GM19463 (cell line): ENCODE measurements at regions not wholly inside any gene's neighbourhood (a gene's known extent, or its start where the extent isn't known, plus 50 kb on each side); places are given as distances from the start of the nearest gene placed in this dataset.
"Not testable (repeated sequence)": the region's sequence is repeated elsewhere in the genome, so short reads cannot be mapped to it uniquely, and the experiment has no call there.

Experiments used
- ATAC-seq: cut with Tn5 transposase; IDR thresholded peaks from one replicate; pipeline ENCODE4 v1.9.1; 2021; ENCODE audit warnings: mild to moderate bottlenecking, moderate library complexity; ENCODE audit not compliant: unreplicated experiment

GRCh38 chr12:124707316-124707715 lies 139.9 kb upstream of the NCOR2 start:
- ATAC-seq: no peak

- ATAC-seq: no peak
Observed at GRCh38 chr12:124706363-124706762, 139.0 kb upstream of the NCOR2 start.

- no peak for ATAC-seq
Observed at GRCh38 chr12:124705545-124706138, 138.2 kb upstream of the NCOR2 start.

GRCh38 chr12:124704619-124705018 lies 137.2 kb upstream of the NCOR2 start:
- no peak for ATAC-seq

GRCh38 chr12:124703856-124704255 lies 136.4 kb upstream of the NCOR2 start:
- no peak for ATAC-seq

- no peak for ATAC-seq
Observed at GRCh38 chr12:124702736-124703135, 135.3 kb upstream of the NCOR2 start.

- ATAC-seq: no peak
Observed at GRCh38 chr12:124700810-124701592, 133.6 kb upstream of the NCOR2 start.

GRCh38 chr12:124699909-124700308 lies 132.5 kb upstream of the NCOR2 start:
- ATAC-seq: no peak

- no peak for ATAC-seq
Observed at GRCh38 chr12:124698998-124699305, 131.5 kb upstream of the NCOR2 start.

GRCh38 chr12:124698211-124698997 lies 131.0 kb upstream of the NCOR2 start:
- no peak for ATAC-seq

GRCh38 chr12:124697722-124698121 lies 130.3 kb upstream of the NCOR2 start:
- ATAC-seq: not testable (repeated sequence)

- no peak for ATAC-seq
Observed at GRCh38 chr12:124696693-124697476, 129.5 kb upstream of the NCOR2 start.

- ATAC-seq: no peak
Observed at GRCh38 chr12:124695861-124696260, 128.4 kb upstream of the NCOR2 start.

GRCh38 chr12:124694846-124695497 lies 127.6 kb upstream of the NCOR2 start:
- ATAC-seq: no peak

- peak; percentile 54 for ATAC-seq
Observed at GRCh38 chr12:124694250-124694649, 126.8 kb upstream of the NCOR2 start.

GRCh38 chr12:124693111-124693723 lies 125.8 kb upstream of the NCOR2 start:
- ATAC-seq: no peak

- no peak for ATAC-seq
Observed at GRCh38 chr12:124692443-124692842, 125.0 kb upstream of the NCOR2 start.

GRCh38 chr12:124691429-124691828 lies 124.0 kb upstream of the NCOR2 start:
- ATAC-seq: no peak

- no peak for ATAC-seq
Observed at GRCh38 chr12:124689631-124690030, 122.2 kb upstream of the NCOR2 start.

- no peak for ATAC-seq
Observed at GRCh38 chr12:124688356-124688992, 121.1 kb upstream of the NCOR2 start.
